Lung (tissue), 11 donors: ENCODE measurements at regions not wholly inside any gene's neighbourhood (a gene's known extent, or its start where the extent isn't known, plus 50 kb on each side); places are given as distances from the start of the nearest gene placed in this dataset.
A peak's percentile ranks its signal among the peaks of the same experiment; 100 is the strongest.

Experiments
- ATAC-seq: fragments of 200-7000 bp; cut with Tn5 transposase; one replicate; pipeline ENCODE4 v1.9.1; 2020; ENCODE audit warnings: moderate number of reproducible peaks; ENCODE audit not compliant: insufficient read depth, low FRiP score
- DNase-seq, 3 donors: peaks; one replicate each; pipeline ENCODE4 v3.0.0-alpha.2; 2013 to 2017
- H3K27ac ChIP-seq, 2 donors: one replicate each; pipeline ENCODE4 v1.5.1; 2013; ENCODE audit warnings: mild to moderate bottlenecking in 2 of 2, moderate library complexity in 2 of 2, control low read depth in 1 of 2, inconsistent platforms in 1 of 2, low read depth in 1 of 2, low read length in 1 of 2
- H3K27me3 ChIP-seq, 3 donors: one replicate each; pipeline ENCODE4 v1.5.1; 2013; ENCODE audit warnings: low read length in 2 of 3; ENCODE audit not compliant: control insufficient read depth in 3 of 3, insufficient read depth in 3 of 3
- H3K36me3 ChIP-seq, 4 donors: one replicate each; pipeline ENCODE4 v1.5.1; 2013; ENCODE audit warnings: low read length in 4 of 4, mild to moderate bottlenecking in 1 of 4, moderate library complexity in 1 of 4; ENCODE audit not compliant: control insufficient read depth in 4 of 4, insufficient read depth in 4 of 4
- H3K4me1 ChIP-seq, 5 donors: one replicate each; pipeline ENCODE4 v1.5.1; 2013; ENCODE audit warnings: low read length in 5 of 5, mild to moderate bottlenecking in 2 of 5, moderate library complexity in 1 of 5; ENCODE audit not compliant: control insufficient read depth in 5 of 5, insufficient read depth in 5 of 5
- H3K4me3 ChIP-seq: one replicate; pipeline ENCODE4 v1.5.1; 2013; ENCODE audit warnings: mild to moderate bottlenecking, control low read depth, moderate library complexity
- H3K9ac ChIP-seq, 2 donors: one replicate each; pipeline ENCODE4 v1.5.1; 2013; ENCODE audit warnings: low read length in 2 of 2, control low read depth in 1 of 2; ENCODE audit not compliant: insufficient read depth in 1 of 2
- H3K9me3 ChIP-seq, 4 donors: one replicate each; pipeline ENCODE4 v1.5.1; 2013; ENCODE audit warnings: low read length in 3 of 4, mild to moderate bottlenecking in 1 of 4, moderate library complexity in 1 of 4; ENCODE audit not compliant: control insufficient read depth in 4 of 4, insufficient read depth in 3 of 4
- WGBS, 2 donors: extraction: QIAGEN DNeasy Blood & Tissue Kit; methylation state at CpG; one replicate each; pipeline ENCODE4 v1.1.7; 2013; 5-methylcytosine and 5-hydroxymethylcytosine counted together
- TF ChIP-seq, protein P1 (sequence below): IDR thresholded peaks from 2 replicates; pipeline ENCODE4 v1.5.1; 2012; ENCODE audit warnings: mild to moderate bottlenecking; ENCODE audit errors: control extremely low read depth, extremely low read depth
- donor health status: control.
- donor health status: control.
- donor health status: Bipolar disorder and iron deficiency.
- donor health status: healthy.
- donor health status: DM: yes; HTN: yes; CAD: no.

- no peak for DNase-seq
- no peaks in the 10 kb centered on the region for H3K4me1 ChIP-seq
- no peak overlapping the region for H3K27ac ChIP-seq
- ATAC-seq = no peak
- no peaks in the 10 kb centered on the region for H3K27me3 ChIP-seq
- 90 to 97% methylated on average over 1 of the region's 1 CpG for WGBS, 2 donors
- H3K9ac ChIP-seq = no peak overlapping the region
- peaks cover 0 to 8% (median 0%) of the 10 kb centered on the region in 4 donors for H3K9me3 ChIP-seq
- H3K36me3 ChIP-seq = no peaks in the 10 kb centered on the region
- H3K4me3 ChIP-seq = no peak overlapping the region
- TF ChIP-seq, protein P1, sequence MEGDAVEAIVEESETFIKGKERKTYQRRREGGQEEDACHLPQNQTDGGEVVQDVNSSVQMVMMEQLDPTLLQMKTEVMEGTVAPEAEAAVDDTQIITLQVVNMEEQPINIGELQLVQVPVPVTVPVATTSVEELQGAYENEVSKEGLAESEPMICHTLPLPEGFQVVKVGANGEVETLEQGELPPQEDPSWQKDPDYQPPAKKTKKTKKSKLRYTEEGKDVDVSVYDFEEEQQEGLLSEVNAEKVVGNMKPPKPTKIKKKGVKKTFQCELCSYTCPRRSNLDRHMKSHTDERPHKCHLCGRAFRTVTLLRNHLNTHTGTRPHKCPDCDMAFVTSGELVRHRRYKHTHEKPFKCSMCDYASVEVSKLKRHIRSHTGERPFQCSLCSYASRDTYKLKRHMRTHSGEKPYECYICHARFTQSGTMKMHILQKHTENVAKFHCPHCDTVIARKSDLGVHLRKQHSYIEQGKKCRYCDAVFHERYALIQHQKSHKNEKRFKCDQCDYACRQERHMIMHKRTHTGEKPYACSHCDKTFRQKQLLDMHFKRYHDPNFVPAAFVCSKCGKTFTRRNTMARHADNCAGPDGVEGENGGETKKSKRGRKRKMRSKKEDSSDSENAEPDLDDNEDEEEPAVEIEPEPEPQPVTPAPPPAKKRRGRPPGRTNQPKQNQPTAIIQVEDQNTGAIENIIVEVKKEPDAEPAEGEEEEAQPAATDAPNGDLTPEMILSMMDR = no peak
Observed at GRCh38 chr6:85936916-85937315, 294.2 kb upstream of the SYNCRIP start.

GRCh38 chr6:85923013-85923430 lies 280.3 kb upstream of the SYNCRIP start:
- 0 to 3% methylated on average over 2 of the region's 2 CpGs for WGBS, 2 donors
- no peaks in the 10 kb centered on the region for H3K27me3 ChIP-seq
- DNase-seq (peak; percentile 43 to 86 (median 81)), ATAC-seq (peak; percentile 62)
- H3K4me3 ChIP-seq = no peak overlapping the region
- TF ChIP-seq, protein P1 = peak; percentile 46
- no peaks in the 10 kb centered on the region for H3K36me3 ChIP-seq
- H3K9ac ChIP-seq = no peak overlapping the region
- no peak overlapping the region for H3K27ac ChIP-seq
- H3K4me1 ChIP-seq = peaks cover 0 to 5% (median 0%) of the 10 kb centered on the region in 5 donors
- H3K9me3 ChIP-seq = no peaks in the 10 kb centered on the region

- DNase-seq = peak in 1 of 3 donors; percentile 53
- TF ChIP-seq, protein P1 = no peak
- Histone ChIP-seq H3K27me3 (no peaks in the 10 kb centered on the region), H3K27ac (no peak overlapping the region), H3K9ac (no peak overlapping the region), H3K9me3 (no peaks in the 10 kb centered on the region), H3K36me3 (no peaks in the 10 kb centered on the region), H3K4me1 (peaks cover 0 to 5% (median 0%) of the 10 kb centered on the region in 5 donors), H3K4me3 (no peak overlapping the region)
- 44 to 59% methylated on average over 1 of the region's 1 CpG for WGBS, 2 donors
- ATAC-seq = no peak
Observed at GRCh38 chr6:85920782-85921181, 278.1 kb upstream of the SYNCRIP start.

DNA sequence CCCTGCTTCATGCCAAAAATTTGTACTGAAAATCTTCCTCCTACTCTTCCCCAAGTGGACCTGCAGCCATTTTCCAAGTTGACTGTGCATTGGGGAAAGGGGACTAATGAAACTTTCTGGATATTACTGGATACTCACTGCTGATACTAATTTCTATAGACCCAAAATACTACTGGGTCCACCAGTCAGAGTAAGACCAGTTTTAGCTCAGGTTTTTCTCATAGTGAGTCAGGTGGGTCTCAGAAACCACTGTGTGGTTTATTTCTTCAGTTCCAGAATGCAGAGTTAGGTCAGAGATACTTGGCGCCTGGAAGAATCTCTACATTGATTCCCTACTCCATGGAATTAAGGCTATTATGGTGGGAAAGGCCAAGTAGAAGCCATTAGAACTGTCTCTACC lies 274.8 kb upstream of the SYNCRIP start:
- no peaks in the 10 kb centered on the region for H3K27me3 ChIP-seq

More for the DNA sequence above, 274.8 kb upstream of the SYNCRIP start:
- Histone ChIP-seq H3K4me1 (peaks cover 0 to 5% (median 0%) of the 10 kb centered on the region in 5 donors), H3K36me3 (no peaks in the 10 kb centered on the region), H3K9ac (no peak overlapping the region), H3K4me3 (no peak overlapping the region), H3K27ac (no peak overlapping the region), H3K9me3 (no peaks in the 10 kb centered on the region)
- ATAC-seq (no peak), DNase-seq (no peak)
- 97 to 98% methylated on average over 1 of the region's 1 CpG for WGBS, 2 donors
- TF ChIP-seq, protein P1 = no peak
